GM10266 (cell line): ENCODE measurements at regions not wholly inside any gene's neighbourhood (a gene's known extent, or its start where the extent isn't known, plus 50 kb on each side); places are given as distances from the start of the nearest gene placed in this dataset.
"Not testable (repeated sequence)": the region's sequence is repeated elsewhere in the genome, so short reads cannot be mapped to it uniquely, and the experiment has no call there.

Source experiments
- DNase-seq: peaks from one replicate; pipeline ENCODE4 v3.0.0; 2012; ENCODE audit errors: extremely low spot score
- CTCF ChIP-seq: IDR thresholded peaks from 2 replicates; pipeline ENCODE4 v1.5.1; 2012; ENCODE audit warnings: mild to moderate bottlenecking, low read depth; ENCODE audit not compliant: control insufficient read depth, insufficient read depth; ENCODE audit errors: missing control alignments

- no peak for TF ChIP-seq CTCF
- no peak for DNase-seq
These were observed 256.6 kb upstream of the SGK1 start for GRCh38 chr6:134574491-134574890.

GRCh38 chr6:134569996-134570395 is 252.1 kb upstream of the SGK1 start:
- not testable (repeated sequence) for DNase-seq

DNA sequence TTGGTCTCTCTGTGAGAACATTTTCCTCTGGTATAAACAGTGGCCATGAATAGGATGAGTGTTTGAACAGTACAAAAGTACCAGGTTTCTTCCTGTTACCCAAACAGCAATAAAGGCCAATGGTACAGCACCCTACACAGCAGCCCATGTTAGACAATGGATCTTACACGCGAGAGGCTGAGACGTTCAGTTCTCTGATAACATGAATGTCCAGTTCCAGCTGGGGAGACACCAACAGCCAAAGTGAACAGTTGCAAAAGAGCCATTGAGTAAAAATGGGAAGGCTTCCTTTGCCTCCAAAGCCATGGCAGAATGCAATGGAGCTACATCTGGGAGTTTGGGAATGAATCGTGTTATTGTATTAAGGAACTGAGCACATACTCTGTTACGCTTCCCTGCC is 246.8 kb upstream of the SGK1 start:
- DNase-seq, result no peak

GRCh38 chr6:134560019-134560418 is 242.1 kb upstream of the SGK1 start:
- no peak for DNase-seq
- no peak for TF ChIP-seq CTCF

More for the DNA sequence above, 246.8 kb upstream of the SGK1 start:
- no peak for TF ChIP-seq CTCF

- no peak for DNase-seq
- no peak for TF ChIP-seq CTCF
These were observed 239.6 kb upstream of the SGK1 start for GRCh38 chr6:134557509-134557908.

- no peak for TF ChIP-seq CTCF
- DNase-seq, result no peak
These were observed 237.8 kb upstream of the SGK1 start for GRCh38 chr6:134555672-134556071.

DNA sequence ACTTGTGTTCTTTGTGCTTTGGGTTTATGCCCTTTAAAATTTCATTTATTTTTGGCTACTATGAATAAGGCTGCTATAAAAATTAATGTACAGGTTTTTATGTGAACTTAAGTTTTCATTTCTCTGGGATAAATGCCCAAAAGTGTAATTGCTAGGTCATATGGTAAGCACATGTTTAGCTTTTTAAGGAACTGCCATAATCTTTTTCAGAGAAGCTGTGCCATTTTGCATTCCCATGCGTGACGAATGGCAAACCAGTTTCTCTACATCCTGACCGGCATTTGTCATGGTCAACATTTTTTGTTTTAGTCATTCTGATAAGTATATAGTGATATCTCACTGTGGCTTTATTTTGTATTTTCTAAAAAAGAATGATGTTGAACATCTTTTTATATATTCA is 236.0 kb upstream of the SGK1 start:
- TF ChIP-seq CTCF, result no peak

GRCh38 chr6:134551245-134551960 is 233.5 kb upstream of the SGK1 start:
- no peak for DNase-seq
- TF ChIP-seq CTCF, result no peak

More for the DNA sequence above, 236.0 kb upstream of the SGK1 start:
- DNase-seq, result no peak
